Astrocyte of the spinal cord (primary cell): ENCODE measurements at regions not wholly inside any gene's neighbourhood (a gene's known extent, or its start where the extent isn't known, plus 50 kb on each side); places are given as distances from the start of the nearest gene placed in this dataset.

Experiments
- DNase-seq: peaks from one replicate; pipeline ENCODE4 v3.0.0; 2011; ENCODE audit warnings: low read depth, low spot score
- H3K4me3 ChIP-seq: 2 replicates; pipeline ENCODE4 v1.5.1; 2011; ENCODE audit warnings: low read depth, mild to moderate bottlenecking, low read length, moderate library complexity
- in situ Hi-C: cut with HindIII; loops from 2 replicates; pipeline ENCODE4 v1.10.0; 2017; ENCODE audit warnings: low sequenced_read_pairs
- TF ChIP-seq, protein P1 (sequence below): IDR thresholded peaks from 2 replicates; pipeline ENCODE4 v1.5.1; 2012; ENCODE audit warnings: low read depth, mild to moderate bottlenecking, low read length, inconsistent platforms

DNA sequence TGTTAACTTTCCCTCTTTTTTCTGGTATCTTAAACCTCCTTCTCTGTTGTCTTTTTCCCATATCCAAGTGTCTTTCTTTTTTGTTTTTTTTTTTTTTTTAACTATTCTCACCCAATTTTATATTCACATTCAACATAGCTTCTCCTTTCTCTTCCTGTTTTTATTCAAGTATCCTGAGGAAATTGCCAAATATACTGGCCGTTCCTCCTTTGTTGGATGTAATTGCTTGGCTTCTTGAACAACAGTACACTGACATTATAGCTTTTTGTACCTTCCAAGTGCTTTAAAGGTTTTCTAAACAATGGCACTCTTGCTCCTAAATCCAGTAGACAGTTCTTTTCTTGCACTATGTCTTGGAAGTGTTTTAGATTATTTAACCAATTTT, 1146.8 kb downstream of the MAT2B start:
- in situ Hi-C loops = no loop called here
- TF ChIP-seq, protein P1, sequence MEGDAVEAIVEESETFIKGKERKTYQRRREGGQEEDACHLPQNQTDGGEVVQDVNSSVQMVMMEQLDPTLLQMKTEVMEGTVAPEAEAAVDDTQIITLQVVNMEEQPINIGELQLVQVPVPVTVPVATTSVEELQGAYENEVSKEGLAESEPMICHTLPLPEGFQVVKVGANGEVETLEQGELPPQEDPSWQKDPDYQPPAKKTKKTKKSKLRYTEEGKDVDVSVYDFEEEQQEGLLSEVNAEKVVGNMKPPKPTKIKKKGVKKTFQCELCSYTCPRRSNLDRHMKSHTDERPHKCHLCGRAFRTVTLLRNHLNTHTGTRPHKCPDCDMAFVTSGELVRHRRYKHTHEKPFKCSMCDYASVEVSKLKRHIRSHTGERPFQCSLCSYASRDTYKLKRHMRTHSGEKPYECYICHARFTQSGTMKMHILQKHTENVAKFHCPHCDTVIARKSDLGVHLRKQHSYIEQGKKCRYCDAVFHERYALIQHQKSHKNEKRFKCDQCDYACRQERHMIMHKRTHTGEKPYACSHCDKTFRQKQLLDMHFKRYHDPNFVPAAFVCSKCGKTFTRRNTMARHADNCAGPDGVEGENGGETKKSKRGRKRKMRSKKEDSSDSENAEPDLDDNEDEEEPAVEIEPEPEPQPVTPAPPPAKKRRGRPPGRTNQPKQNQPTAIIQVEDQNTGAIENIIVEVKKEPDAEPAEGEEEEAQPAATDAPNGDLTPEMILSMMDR = no peak
- DNase-seq = no peak
- no peak overlapping the region for H3K4me3 ChIP-seq

DNA sequence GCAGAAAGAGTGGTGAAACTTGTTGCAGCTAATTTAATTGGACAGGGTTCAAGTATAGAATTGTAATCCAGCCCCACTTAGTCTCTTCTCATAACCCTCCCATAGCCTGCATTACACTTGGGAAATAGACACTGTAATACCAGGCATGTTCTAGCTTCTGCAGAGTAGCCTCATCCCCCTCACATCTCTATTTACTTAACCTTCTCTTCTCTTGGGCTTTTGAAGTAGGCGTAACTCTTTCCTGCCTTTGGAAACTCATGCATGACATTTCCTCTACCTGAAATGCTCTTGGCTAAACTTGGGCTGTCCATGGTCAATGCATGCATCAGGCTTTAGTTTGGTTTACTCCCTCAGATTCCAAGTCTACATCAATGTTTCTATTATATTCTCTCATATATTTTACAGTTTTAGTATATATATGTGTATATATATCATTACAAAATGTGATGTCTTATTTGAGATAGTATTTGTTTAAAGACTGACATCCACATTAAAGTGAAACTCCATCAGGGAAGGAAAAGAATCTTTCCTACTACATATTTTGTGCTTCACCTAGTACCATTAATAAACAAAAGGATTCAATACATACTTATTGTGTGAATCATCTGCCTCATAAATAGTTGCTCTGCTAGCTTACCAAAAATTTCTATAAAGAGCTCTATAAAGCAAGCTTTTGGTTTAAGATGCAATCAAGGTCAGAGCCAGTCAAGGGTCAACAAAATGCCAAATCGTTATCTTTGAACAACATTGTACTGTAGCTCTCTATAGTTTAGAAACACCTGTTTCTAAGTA, 1158.0 kb downstream of the MAT2B start:
- DNase-seq = peak; percentile 15
- in situ Hi-C loops = no loop called here
- TF ChIP-seq, protein P1 = no peak
- H3K4me3 ChIP-seq = no peak overlapping the region

DNA sequence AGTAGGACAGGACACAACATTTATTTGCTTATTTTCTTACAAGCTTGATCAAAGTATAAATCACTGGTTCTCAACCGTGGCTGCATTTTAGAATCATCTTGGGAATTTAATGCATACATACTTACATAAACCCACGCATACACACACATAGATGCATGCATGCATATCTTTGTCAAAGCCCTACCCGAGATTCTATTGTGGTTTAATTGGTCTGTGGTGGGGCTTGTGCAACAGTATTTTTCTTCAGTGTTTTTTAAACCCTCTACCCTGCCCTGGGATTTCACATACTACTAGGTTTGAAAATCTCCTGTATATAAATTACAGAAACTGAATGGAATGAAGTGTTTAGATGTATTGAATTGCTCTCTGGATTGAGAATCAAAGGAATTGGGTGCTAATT, 1166.2 kb downstream of the MAT2B start:
- TF ChIP-seq, protein P1 = no peak
- in situ Hi-C loops = no loop called here
- DNase-seq = no peak
- no peak overlapping the region for H3K4me3 ChIP-seq

DNA sequence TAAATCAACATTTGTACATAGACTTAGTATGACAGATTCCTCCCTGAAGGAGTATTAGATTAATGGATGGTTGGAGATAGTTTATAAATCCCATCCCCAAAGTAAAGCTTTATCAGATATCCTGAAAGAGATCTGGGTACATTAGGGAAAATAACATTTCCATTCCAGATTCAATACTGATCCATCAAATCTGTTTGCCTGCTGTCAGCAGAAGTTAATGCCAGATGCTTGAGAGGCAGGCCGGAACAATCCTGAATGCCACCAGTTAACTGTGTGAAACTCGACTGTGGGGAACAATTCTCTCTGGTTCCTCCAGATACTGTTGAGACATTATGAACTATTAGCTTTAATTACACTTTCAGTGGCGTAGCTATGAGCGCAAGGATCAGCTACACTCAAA, 1166.8 kb downstream of the MAT2B start:
- no peak for DNase-seq
- in situ Hi-C loops = no loop called here
- no peak overlapping the region for H3K4me3 ChIP-seq
- TF ChIP-seq, protein P1 = no peak

DNA sequence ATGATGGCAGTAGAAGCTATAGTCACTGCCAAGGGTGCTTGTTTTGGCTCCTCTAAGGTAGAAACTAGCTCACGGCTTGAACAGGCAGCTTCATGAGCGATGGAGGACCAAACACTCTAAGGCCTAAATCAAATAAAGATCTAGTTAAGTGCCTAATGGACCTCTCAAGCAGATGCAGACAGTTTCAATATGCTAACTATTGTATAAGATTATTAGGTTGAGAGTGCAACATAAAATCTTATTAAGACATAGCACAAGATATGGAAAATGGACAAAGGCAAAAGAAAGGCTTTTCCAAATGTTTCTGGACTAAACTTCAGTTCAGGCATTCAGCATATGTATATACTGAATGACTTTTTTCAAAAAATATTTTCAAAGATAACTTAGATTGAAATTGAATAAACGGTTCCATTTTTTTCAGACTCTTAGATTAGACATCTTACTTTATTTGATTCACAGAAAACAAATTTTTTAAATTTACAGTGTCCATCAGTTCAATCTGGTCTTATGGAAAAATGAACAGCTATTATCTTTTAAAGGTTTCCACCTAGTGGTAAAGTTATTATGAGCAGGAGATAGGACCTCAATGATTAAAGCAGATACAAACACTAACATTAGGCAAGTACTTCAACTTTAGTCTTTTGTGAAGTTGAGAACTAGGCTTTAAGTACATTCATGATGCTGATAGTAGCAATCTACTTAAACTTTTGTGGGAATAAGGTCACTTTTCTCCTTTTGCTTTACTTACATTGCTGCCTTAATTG, 1167.7 kb downstream of the MAT2B start:
- DNase-seq = peak; percentile 18
- in situ Hi-C loops = no loop called here
- TF ChIP-seq, protein P1 = peak; percentile 34
- no peak overlapping the region for H3K4me3 ChIP-seq

DNA sequence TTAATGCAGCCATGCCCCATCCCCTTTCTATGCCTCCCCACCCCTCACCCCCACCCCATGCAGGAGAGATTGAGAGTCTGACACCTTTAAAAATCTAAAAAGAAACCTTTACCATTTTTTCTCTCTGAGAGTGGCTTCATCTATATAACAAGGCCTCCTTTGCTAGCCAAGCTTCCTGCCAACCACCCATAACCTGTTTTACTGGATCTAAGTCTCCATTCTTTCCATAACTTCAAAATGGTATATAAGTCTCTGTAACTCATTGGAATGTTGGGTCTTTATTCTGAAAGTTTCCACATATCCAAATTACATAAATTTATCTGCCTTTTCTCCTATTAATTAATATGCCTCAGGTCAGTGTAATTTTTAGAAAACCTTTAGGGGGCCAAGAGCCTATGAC, 1174.0 kb downstream of the MAT2B start:
- TF ChIP-seq, protein P1 = no peak
- no peak overlapping the region for H3K4me3 ChIP-seq
- DNase-seq = no peak
- in situ Hi-C loops = no loop called here
